ENCODE measurements at regions not wholly inside any gene's neighbourhood (a gene's known extent, or its start where the extent isn't known, plus 50 kb on each side); places are given as distances from the start of the nearest gene placed in this dataset.
"Not testable (repeated sequence)": the region's sequence is repeated elsewhere in the genome, so short reads cannot be mapped to it uniquely, and the experiment has no call there.

DNA sequence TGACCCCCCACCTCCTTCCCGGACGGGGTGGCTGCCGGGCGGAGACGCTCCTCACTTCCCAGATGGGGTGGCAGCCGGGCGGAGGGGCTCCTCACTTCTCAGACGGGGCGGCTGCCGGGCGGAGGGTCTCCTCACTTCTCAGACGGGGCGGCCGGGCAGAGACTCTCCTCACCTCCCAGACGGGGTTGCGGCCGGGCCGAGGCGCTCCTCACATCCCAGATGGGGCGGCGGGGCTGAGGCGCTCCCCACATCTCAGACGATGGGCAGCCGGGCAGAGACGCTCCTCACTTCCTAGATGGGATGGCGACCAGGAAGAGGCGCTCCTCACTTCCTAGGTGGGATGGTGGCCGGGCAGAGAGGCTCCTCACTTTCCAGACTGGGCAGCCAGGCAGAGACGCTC is 112.1 kb upstream of the GOT2 start:
- not testable (repeated sequence) for TF ChIP-seq JUND (IDR thresholded peaks at IDR 0.05; ENCODE audit: borderline replicate concordance, low read depth, low read length); JUND (tag; IDR thresholded peaks at IDR 0.05; ENCODE audit: borderline replicate concordance, low read depth, low read length); NBN (IDR thresholded peaks at IDR 0.05; ENCODE audit: low read depth); EZH2 (IDR thresholded peaks at IDR 0.05; ENCODE audit: borderline replicate concordance, low read depth, low read length); TAF1 (IDR thresholded peaks at IDR 0.05; ENCODE audit: control insufficient read depth, extremely low read depth, insufficient read depth, low read length, severe bottlenecking); RFX5 (IDR thresholded peaks at IDR 0.05; ENCODE audit: low read depth, low read length); POLR2A (conservative IDR thresholded peaks at IDR 0.05); EP300 (IDR thresholded peaks at IDR 0.05; ENCODE audit: low read length); C11orf30 (IDR thresholded peaks at IDR 0.05; ENCODE audit: low read depth)
- TF ChIP-seq, protein P1, sequence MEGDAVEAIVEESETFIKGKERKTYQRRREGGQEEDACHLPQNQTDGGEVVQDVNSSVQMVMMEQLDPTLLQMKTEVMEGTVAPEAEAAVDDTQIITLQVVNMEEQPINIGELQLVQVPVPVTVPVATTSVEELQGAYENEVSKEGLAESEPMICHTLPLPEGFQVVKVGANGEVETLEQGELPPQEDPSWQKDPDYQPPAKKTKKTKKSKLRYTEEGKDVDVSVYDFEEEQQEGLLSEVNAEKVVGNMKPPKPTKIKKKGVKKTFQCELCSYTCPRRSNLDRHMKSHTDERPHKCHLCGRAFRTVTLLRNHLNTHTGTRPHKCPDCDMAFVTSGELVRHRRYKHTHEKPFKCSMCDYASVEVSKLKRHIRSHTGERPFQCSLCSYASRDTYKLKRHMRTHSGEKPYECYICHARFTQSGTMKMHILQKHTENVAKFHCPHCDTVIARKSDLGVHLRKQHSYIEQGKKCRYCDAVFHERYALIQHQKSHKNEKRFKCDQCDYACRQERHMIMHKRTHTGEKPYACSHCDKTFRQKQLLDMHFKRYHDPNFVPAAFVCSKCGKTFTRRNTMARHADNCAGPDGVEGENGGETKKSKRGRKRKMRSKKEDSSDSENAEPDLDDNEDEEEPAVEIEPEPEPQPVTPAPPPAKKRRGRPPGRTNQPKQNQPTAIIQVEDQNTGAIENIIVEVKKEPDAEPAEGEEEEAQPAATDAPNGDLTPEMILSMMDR (IDR thresholded peaks at IDR 0.05 in 2 of 3, conservative IDR thresholded peaks at IDR 0.05 in 1 of 3; ENCODE audit: insufficient read depth in 2 of 3, low read depth in 1 of 3, low read length in 3 of 3) = not testable (repeated sequence)
